SK-N-SH (cell line): ENCODE measurements at regions not wholly inside any gene's neighbourhood (a gene's known extent, or its start where the extent isn't known, plus 50 kb on each side); places are given as distances from the start of the nearest gene placed in this dataset.
A peak's percentile ranks its signal among the peaks of the same experiment; 100 is the strongest.

Experiments
- CTCF ChIA-PET: fragments of 300-600, 350-600 bp; formaldehyde crosslinking; extraction: SDS; loops from one replicate; lab custom pipeline; 2021; lab: Yijun Ruan, JAX
- POLR2A ChIA-PET: fragments of 350-600 bp; sonication (Branson Sonifier 250); formaldehyde crosslinking; extraction: SDS; loops from one replicate; lab custom pipeline; 2020; ENCODE audit warnings: antibody characterized with exemption, inconsistent platforms; lab: Yijun Ruan, JAX
- DNase-seq: peaks from one replicate; pipeline ENCODE4 v3.0.0; 2012
- H2AFZ ChIP-seq: fragments of 200-600 bp; sonication (generic); 2 replicates; pipeline ENCODE4 v1.8.1; 2016; ENCODE audit warnings: antibody characterized with exemption, mild to moderate bottlenecking, low read depth
- H3F3A ChIP-seq: fragments of 200-600 bp; sonication (generic); replicated peaks from 2 replicates; pipeline ENCODE3; 2016; ENCODE audit warnings: antibody characterized with exemption, mild to moderate bottlenecking; ENCODE audit not compliant: insufficient read depth
- H3K27ac ChIP-seq, 2 experiments: fragments of 200-500 bp in 1 of 2; fragments of 200-600 bp in 1 of 2; sonication (Bioruptor generic) in 1 of 2; sonication (generic), shearing (Covaris generic) in 1 of 2; 2 replicates each; pipeline versions ENCODE4 v1.5.1 to v1.6.1; 2014 to 2016; ENCODE audit warnings: low read depth in 2 of 2, inconsistent platforms in 1 of 2, low read length in 1 of 2, mild to moderate bottlenecking in 1 of 2, mixed read lengths in 1 of 2
- H3K27me3 ChIP-seq: fragments of 200-600 bp; sonication (generic), shearing (Covaris generic); 2 replicates; pipeline ENCODE4 v1.6.1; 2016; ENCODE audit warnings: mixed run types; ENCODE audit not compliant: insufficient read depth
- H3K36me3 ChIP-seq, 2 experiments: fragments of 200-500 bp in 1 of 2; fragments of 200-600 bp in 1 of 2; sonication (Bioruptor generic) in 1 of 2; sonication (generic) in 1 of 2; replicated peaks in 1 of 2; 2 replicates each; pipeline versions ENCODE3 to v1.5.1; 2014 to 2016; ENCODE audit warnings: low read length in 1 of 2, mild to moderate bottlenecking in 1 of 2; ENCODE audit not compliant: insufficient read depth in 2 of 2, control insufficient read depth in 1 of 2
- H3K4me1 ChIP-seq, 2 experiments: fragments of 200-500 bp in 1 of 2; fragments of 200-600 bp in 1 of 2; sonication (Bioruptor generic) in 1 of 2; sonication (generic), shearing (Covaris generic) in 1 of 2; 2 replicates each; pipeline versions ENCODE4 v1.5.1 to v1.6.1; 2014 to 2016; ENCODE audit warnings: low read depth in 1 of 2, low read length in 1 of 2, mixed run types in 1 of 2; ENCODE audit not compliant: insufficient read depth in 2 of 2, control insufficient read depth in 1 of 2
- H3K4me2 ChIP-seq: fragments of 200-600 bp; sonication (generic), shearing (Covaris generic); 2 replicates; pipeline ENCODE4 v1.6.1; 2017; ENCODE audit warnings: mixed run types
- H3K4me3 ChIP-seq, 2 experiments: fragments of 200-500 bp in 1 of 2; fragments of 200-600 bp in 1 of 2; sonication (Bioruptor generic) in 1 of 2; sonication (generic), shearing (Covaris generic) in 1 of 2; 2 replicates each; pipeline versions ENCODE4 v1.5.1 to v1.8.1; 2014 to 2016; ENCODE audit warnings: low read depth in 2 of 2, inconsistent platforms in 1 of 2, low read length in 1 of 2, mild to moderate bottlenecking in 1 of 2, mixed read lengths in 1 of 2, moderate library complexity in 1 of 2
- H3K79me2 ChIP-seq: fragments of 200-600 bp; sonication (generic); 2 replicates; pipeline ENCODE4 v1.8.1; 2017; ENCODE audit warnings: mild to moderate bottlenecking; ENCODE audit not compliant: insufficient read depth
- H3K9ac ChIP-seq: fragments of 200-600 bp; sonication (generic); 2 replicates; pipeline ENCODE4 v1.6.1; 2017; ENCODE audit warnings: mixed run types
- H3K9me2 ChIP-seq: fragments of 200-600 bp; sonication (generic); 2 replicates; pipeline ENCODE4 v1.6.1; 2017; ENCODE audit warnings: mixed run types
- H3K9me3 ChIP-seq: fragments of 200-600 bp; sonication (generic); 2 replicates; pipeline ENCODE4 v1.6.1; 2017; ENCODE audit warnings: mixed run types, mild to moderate bottlenecking, moderate library complexity
- H4K20me1 ChIP-seq: fragments of 200-600 bp; sonication (generic); 2 replicates; pipeline ENCODE4 v1.6.1; 2017; ENCODE audit warnings: mild to moderate bottlenecking, mixed run types; ENCODE audit not compliant: insufficient read depth
- ELF1 ChIP-seq: IDR thresholded peaks from 2 replicates; pipeline ENCODE4 v1.4.0; 2012
- EP300 ChIP-seq, 2 experiments: IDR thresholded peaks; 2 replicates each; pipeline versions ENCODE4 v1.4.0 to v1.6.1; 2012; ENCODE audit warnings: borderline replicate concordance in 1 of 2, low read depth in 1 of 2, low read length in 1 of 2
- FOSL2 ChIP-seq: IDR thresholded peaks from 2 replicates; pipeline ENCODE4 v1.4.0; 2012; ENCODE audit warnings: low read depth, mild to moderate bottlenecking, moderate library complexity, borderline replicate concordance
- FOXM1 ChIP-seq: IDR thresholded peaks from 2 replicates; pipeline ENCODE4 v1.4.0; 2012; ENCODE audit warnings: low read depth, mild to moderate bottlenecking
- GABPA ChIP-seq: IDR thresholded peaks from 2 replicates; pipeline ENCODE4 v1.4.0; 2012; ENCODE audit warnings: low read depth, mild to moderate bottlenecking
- GATA2 ChIP-seq: sonication (generic); formaldehyde crosslinking; IDR thresholded peaks from 2 replicates; pipeline ENCODE4 v1.5.0; 2020; ENCODE audit warnings: mild to moderate bottlenecking, missing genetic modification reagents
- JUND ChIP-seq: IDR thresholded peaks from 2 replicates; pipeline ENCODE4 v1.4.0; 2012
- MXI1 ChIP-seq: IDR thresholded peaks from 2 replicates; pipeline ENCODE4 v1.6.1; 2012; ENCODE audit warnings: mild to moderate bottlenecking, low read depth, low read length, improper control_type of control experiment
- NFIC ChIP-seq: IDR thresholded peaks from 2 replicates; pipeline ENCODE4 v1.4.0; 2012; ENCODE audit warnings: borderline replicate concordance
- NRF1 ChIP-seq: IDR thresholded peaks from 2 replicates; pipeline ENCODE4 v1.6.1; 2012; ENCODE audit warnings: low read depth, mild to moderate bottlenecking, low read length
- RCOR1 ChIP-seq: fragments of 150-350 bp; IDR thresholded peaks from 2 replicates; pipeline ENCODE4 v1.6.1; 2017; ENCODE audit warnings: antibody characterized with exemption, low read length
- TAF1 ChIP-seq: IDR thresholded peaks from 2 replicates; pipeline ENCODE4 v1.6.1; 2012; ENCODE audit warnings: low read depth, mild to moderate bottlenecking, low read length, moderate library complexity, borderline replicate concordance
- TEAD4 ChIP-seq: IDR thresholded peaks from 2 replicates; pipeline ENCODE4 v1.4.0; 2012; ENCODE audit warnings: mild to moderate bottlenecking, borderline replicate concordance; ENCODE audit not compliant: insufficient read depth
- YY1 ChIP-seq: IDR thresholded peaks from 2 replicates; pipeline ENCODE4 v1.4.0; 2012; ENCODE audit warnings: low read depth, mild to moderate bottlenecking
- WGBS: methylation state at CpG from one replicate; pipeline ENCODE4 v1.1.6; 2017; ENCODE audit warnings: low lambda C conversion rate; 5-methylcytosine and 5-hydroxymethylcytosine counted together
- TF ChIP-seq, protein P1 (sequence below): IDR thresholded peaks from 2 replicates; pipeline ENCODE4 v1.4.0; 2012; ENCODE audit warnings: low read depth
- TF ChIP-seq, protein P2 (sequence below): fragments of 200-600 bp; sonication (generic); IDR thresholded peaks from 2 replicates; pipeline ENCODE4 v1.6.1; 2017; ENCODE audit warnings: antibody characterized with exemption, mild to moderate bottlenecking, moderate library complexity
- TF ChIP-seq, protein P3 (sequence below): fragments of 150-350 bp; IDR thresholded peaks from 2 replicates; pipeline ENCODE4 v1.6.1; 2017; ENCODE audit warnings: antibody characterized with exemption, low read length, low read depth, borderline replicate concordance
- TF ChIP-seq, protein P4 (sequence below): IDR thresholded peaks from 2 replicates; pipeline ENCODE4 v1.4.0; 2012; ENCODE audit warnings: low read depth, borderline replicate concordance

DNA sequence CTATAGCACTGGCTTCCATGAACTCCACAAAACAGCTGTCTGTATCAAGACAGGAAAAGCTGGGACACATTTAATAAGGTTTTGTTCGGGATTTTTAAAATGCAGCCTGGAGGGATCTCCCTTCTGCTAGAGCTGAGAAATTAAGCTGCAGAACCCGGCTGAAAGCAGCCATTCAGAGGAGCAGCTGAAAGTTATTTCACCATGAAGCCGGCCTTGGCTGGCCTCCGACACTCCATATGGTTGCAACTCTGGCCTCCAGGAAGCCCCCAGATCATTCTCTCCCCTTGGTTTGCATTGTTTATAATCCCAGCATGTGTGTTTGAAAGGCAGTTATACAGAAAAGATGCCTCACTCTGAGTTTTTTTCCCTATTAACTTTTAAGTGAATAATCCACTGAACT lies 239.4 kb downstream of the SPATA18 start:
- H4K20me1 ChIP-seq, result no peaks in the 10 kb centered on the region

DNA sequence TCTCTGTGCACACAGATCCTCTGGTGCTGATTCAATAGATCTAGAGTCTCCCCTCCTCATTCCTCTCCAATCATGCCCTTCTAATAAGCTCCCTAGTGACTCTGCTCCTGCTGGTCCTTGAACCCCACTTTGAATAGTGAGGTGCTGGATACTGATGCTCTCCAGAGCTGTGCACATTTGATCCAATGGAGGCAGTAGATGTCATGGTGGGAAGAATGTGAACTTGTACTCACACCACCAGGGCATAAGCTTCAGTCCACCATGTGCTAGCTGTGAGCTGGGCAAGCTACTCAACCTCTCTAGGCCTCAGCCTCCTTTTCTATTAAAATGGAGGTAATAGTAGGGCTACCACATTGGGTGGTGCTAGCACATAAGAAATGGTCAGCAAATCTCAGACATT lies 241.1 kb downstream of the SPATA18 start:
- ChIA-PET CTCF (interaction anchor here (0.8 to 1.2 kb wide), 2 partner anchors 33 to 57 kb away, joined by 3 read pairs; no protein-coding TSS in a partner anchor), POLR2A (no interaction called here)
- Histone ChIP-seq H4K20me1 (no peaks in the 10 kb centered on the region), H3K9ac (no peak overlapping the region), H3K4me1 (peaks cover 0 to 5% of the 10 kb centered on the region in 2 experiments; a peak in 1 of 4 replicates), H3K9me2 (no peaks in the 10 kb centered on the region), H3K9me3 (no peaks in the 10 kb centered on the region), H2AFZ (no peak overlapping the region), H3K4me2 (no peak overlapping the region), H3K79me2 (no peaks in the 10 kb centered on the region), H3K27ac (no peak overlapping the region), H3K27me3 (no peaks in the 10 kb centered on the region)
- TF ChIP-seq FOXM1, result no peak
- TF ChIP-seq, all 33 proteins: peak for 0
- no peak overlapping the region for H3K4me3 ChIP-seq
- no peaks in the 10 kb centered on the region for H3K36me3 ChIP-seq
- no peaks in the 10 kb centered on the region for H3F3A ChIP-seq
- no peak for DNase-seq

More for the DNA sequence above, 239.4 kb downstream of the SPATA18 start:
- H3K4me3 ChIP-seq, result no peak overlapping the region
- H3K4me1 ChIP-seq, result peaks cover 0 to 5% of the 10 kb centered on the region in 2 experiments; a peak in 1 of 4 replicates
- peak overlapping the region in 1 of 2 experiments; percentile 53; a peak in 2 of 4 replicates for H3K27ac ChIP-seq
- DNase-seq, result no peak
- POLR2A ChIA-PET, result no interaction called here
- H3K9me3 ChIP-seq, result no peaks in the 10 kb centered on the region
- TF ChIP-seq TEAD4 (no peak), JUND (no peak), NRF1 (no peak)
- TF ChIP-seq, all 33 proteins: peak for 0
- WGBS, result 20% methylated on average over 3 of the region's 4 CpGs
- Histone ChIP-seq H3K79me2 (no peaks in the 10 kb centered on the region), H3K4me2 (no peak overlapping the region), H2AFZ (no peak overlapping the region), H3K36me3 (no peaks in the 10 kb centered on the region), H3F3A (no peaks in the 10 kb centered on the region), H3K9ac (no peak overlapping the region), H3K9me2 (no peaks in the 10 kb centered on the region), H3K27me3 (no peaks in the 10 kb centered on the region)
- CTCF ChIA-PET, result no interaction called here

DNA sequence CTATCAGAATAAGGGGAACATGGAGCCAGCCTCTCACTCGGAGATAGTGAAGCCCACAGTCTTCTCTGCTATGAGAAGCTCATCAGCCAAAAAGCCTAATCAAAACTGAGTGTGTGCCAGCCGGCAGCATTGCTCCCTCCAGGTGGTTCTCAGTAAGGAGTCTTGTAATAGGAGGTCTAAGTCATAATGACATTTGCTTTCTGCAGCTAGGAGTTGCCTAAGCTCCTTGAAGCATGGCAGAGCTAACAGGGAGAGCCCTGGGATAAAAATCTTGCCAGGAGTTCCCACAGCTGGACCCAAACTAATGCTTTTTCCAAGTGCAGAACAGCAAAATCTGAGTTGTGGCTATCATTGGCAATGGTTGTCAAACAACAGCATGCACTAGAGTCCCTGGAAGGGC lies 245.2 kb downstream of the SPATA18 start:
- no peak for TF ChIP-seq RCOR1
- no peak for TF ChIP-seq EP300 (IDR thresholded peaks at IDR 0.05; ENCODE audit: borderline replicate concordance in 1 of 2, low read depth in 1 of 2, low read length in 1 of 2)
- TF ChIP-seq YY1, result no peak
- TF ChIP-seq, protein P1, sequence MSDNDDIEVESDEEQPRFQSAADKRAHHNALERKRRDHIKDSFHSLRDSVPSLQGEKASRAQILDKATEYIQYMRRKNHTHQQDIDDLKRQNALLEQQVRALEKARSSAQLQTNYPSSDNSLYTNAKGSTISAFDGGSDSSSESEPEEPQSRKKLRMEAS, result no peak
- TF ChIP-seq NRF1, result no peak
- TF ChIP-seq GATA2 (CRISPR knock-in tag), result no peak
- TF ChIP-seq FOSL2, result no peak
- no peak for TF ChIP-seq NFIC
- no peak for TF ChIP-seq TAF1
- TF ChIP-seq, protein P2, sequence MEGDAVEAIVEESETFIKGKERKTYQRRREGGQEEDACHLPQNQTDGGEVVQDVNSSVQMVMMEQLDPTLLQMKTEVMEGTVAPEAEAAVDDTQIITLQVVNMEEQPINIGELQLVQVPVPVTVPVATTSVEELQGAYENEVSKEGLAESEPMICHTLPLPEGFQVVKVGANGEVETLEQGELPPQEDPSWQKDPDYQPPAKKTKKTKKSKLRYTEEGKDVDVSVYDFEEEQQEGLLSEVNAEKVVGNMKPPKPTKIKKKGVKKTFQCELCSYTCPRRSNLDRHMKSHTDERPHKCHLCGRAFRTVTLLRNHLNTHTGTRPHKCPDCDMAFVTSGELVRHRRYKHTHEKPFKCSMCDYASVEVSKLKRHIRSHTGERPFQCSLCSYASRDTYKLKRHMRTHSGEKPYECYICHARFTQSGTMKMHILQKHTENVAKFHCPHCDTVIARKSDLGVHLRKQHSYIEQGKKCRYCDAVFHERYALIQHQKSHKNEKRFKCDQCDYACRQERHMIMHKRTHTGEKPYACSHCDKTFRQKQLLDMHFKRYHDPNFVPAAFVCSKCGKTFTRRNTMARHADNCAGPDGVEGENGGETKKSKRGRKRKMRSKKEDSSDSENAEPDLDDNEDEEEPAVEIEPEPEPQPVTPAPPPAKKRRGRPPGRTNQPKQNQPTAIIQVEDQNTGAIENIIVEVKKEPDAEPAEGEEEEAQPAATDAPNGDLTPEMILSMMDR, result no peak
- no peak for TF ChIP-seq MXI1
- TF ChIP-seq, protein P3, sequence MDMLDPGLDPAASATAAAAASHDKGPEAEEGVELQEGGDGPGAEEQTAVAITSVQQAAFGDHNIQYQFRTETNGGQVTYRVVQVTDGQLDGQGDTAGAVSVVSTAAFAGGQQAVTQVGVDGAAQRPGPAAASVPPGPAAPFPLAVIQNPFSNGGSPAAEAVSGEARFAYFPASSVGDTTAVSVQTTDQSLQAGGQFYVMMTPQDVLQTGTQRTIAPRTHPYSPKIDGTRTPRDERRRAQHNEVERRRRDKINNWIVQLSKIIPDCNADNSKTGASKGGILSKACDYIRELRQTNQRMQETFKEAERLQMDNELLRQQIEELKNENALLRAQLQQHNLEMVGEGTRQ, result no peak
- TF ChIP-seq ELF1, result no peak
- TF ChIP-seq GABPA, result no peak
- TF ChIP-seq, protein P4, sequence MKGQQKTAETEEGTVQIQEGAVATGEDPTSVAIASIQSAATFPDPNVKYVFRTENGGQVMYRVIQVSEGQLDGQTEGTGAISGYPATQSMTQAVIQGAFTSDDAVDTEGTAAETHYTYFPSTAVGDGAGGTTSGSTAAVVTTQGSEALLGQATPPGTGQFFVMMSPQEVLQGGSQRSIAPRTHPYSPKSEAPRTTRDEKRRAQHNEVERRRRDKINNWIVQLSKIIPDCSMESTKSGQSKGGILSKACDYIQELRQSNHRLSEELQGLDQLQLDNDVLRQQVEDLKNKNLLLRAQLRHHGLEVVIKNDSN, result no peak
- CTCF ChIA-PET, result no interaction called here

More for the DNA sequence above, 245.2 kb downstream of the SPATA18 start:
- POLR2A ChIA-PET, result no interaction called here
- H3K9ac ChIP-seq, result no peak overlapping the region
- no peaks in the 10 kb centered on the region for H3K36me3 ChIP-seq
- no peaks in the 10 kb centered on the region for H3K27me3 ChIP-seq
- no peaks in the 10 kb centered on the region for H3K4me1 ChIP-seq
- H2AFZ ChIP-seq, result no peak overlapping the region
- H3K4me3 ChIP-seq, result no peak overlapping the region
- no peaks in the 10 kb centered on the region for H3F3A ChIP-seq
- no peaks in the 10 kb centered on the region for H4K20me1 ChIP-seq
- H3K9me2 ChIP-seq, result no peaks in the 10 kb centered on the region
- H3K4me2 ChIP-seq, result no peak overlapping the region
- no peaks in the 10 kb centered on the region for H3K9me3 ChIP-seq
- no peak overlapping the region for H3K27ac ChIP-seq
- 37% methylated on average over 2 of the region's 2 CpGs for WGBS
- DNase-seq, result no peak
- H3K79me2 ChIP-seq, result no peaks in the 10 kb centered on the region
